NCI-H524 (cell line): ENCODE measurements at regions not wholly inside any gene's neighbourhood (a gene's known extent, or its start where the extent isn't known, plus 50 kb on each side); places are given as distances from the start of the nearest gene placed in this dataset.
"Not testable (repeated sequence)": the region's sequence is repeated elsewhere in the genome, so short reads cannot be mapped to it uniquely, and the experiment has no call there.

Experiments
- DNase-seq, 2 experiments: peaks; one replicate each; lab custom pipeline; 2025; lab: John Stamatoyannopoulos, UW

DNA sequence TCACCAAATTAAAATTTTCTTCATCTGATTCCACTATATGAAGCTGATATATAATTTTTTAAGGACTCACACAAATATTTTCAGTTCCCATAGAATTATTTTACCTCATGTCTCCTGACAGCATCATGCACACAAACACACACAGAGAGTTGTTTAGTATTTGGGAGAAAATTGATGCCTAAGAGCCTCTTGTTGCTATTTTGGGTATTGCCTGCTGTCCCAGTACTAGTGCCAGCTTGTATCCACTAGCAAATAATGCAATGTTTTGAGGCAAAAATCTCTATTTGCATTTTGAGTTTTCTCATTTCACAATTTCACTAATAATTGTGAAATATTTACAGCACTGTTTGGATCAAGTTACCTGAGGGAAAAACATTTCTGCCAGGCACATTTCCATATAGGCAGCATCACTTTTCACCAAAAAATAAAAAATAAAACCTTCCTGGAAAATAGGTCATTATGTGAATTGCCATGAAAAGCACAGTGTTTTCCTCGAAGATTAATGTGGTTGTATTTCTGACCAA lies 328.2 kb downstream of the KCNJ3 start:
- DNase-seq = no peak

DNA sequence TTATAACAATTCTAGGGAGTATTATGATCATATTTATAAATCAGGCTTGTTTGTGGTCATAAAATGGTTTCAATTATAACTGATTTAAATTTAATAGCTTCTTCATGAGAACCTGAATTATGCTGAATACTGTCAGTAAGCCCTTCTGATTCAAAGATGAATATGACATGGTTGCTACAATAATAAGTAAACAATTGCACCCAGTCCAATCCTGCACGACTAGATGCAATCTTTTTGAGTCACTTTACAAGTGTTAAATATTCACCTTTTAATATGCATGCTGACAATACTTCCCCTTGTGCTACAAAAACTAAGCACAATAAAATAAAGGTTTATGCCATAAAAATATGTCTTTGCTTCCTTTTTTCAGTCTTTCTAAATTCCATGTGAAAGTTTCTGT lies 325.2 kb downstream of the KCNJ3 start:
- DNase-seq = no peak

- no peak for DNase-seq
These were observed 324.0 kb downstream of the KCNJ3 start for GRCh38 chr2:155022531-155022930.

GRCh38 chr2:155021618-155022017 lies 323.1 kb downstream of the KCNJ3 start:
- peak in 1 of 2 experiments; percentile 5 for DNase-seq

- no peak for DNase-seq
These were observed 321.8 kb downstream of the KCNJ3 start for GRCh38 chr2:155020246-155020645.

DNA sequence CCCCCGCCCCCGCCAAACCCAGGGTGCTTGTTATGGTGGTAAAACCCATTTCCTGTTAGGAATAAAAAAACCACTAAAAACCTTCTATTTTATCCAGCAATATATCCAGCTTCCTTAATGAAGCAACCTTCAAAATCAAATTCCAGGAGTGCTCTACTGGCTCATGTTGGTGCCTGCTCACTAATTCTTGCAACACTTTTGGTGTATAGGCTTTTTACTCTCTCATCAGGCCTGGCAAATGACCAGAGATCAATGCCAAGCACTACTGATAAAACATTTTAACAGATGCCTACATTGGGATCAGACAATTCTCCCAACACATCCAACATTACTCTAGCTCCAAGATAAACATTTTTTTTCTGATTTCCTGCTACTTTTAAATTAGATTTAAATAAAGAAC lies 312.4 kb downstream of the KCNJ3 start:
- DNase-seq = no peak

DNA sequence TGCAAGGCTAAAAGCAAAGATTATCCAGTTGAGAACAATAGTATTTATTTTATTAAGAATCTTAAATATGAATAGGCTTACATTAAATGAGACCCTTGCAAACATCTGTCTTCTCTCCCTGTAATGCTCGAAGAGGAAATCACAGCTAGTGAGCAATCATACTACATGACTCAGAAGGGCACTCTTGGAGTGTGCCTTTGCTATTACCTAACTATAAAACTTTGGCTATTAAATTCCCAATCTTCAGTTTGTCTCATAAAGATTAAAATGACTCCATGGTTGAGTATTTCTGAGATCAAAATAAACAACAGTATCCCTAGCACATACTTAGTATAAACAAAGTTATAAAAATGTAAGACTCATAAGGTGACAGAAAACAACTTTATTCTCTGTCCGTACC lies 296.9 kb downstream of the KCNJ3 start:
- peak in 1 of 2 experiments; percentile 4 for DNase-seq

GRCh38 chr2:154992826-154993225 lies 294.3 kb downstream of the KCNJ3 start:
- DNase-seq = no peak

DNA sequence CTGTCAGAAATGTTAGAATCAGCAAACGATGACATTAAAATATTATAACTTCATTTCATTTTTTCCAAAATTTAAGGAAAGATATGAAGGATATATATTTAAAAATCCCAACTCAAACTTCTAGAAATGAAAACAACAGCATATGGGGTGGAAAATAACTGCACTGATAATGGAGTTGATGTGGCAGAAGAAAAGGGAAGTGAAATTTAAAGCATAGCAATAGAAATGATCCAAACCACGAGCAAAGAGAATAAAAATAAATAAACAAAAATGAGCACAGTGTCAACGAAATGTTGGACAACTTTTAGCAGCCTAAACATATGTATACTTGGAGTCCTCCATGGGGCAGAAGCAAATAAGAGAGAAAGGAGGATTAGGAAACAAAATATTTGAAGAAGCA lies 280.2 kb downstream of the KCNJ3 start:
- no peak for DNase-seq

DNA sequence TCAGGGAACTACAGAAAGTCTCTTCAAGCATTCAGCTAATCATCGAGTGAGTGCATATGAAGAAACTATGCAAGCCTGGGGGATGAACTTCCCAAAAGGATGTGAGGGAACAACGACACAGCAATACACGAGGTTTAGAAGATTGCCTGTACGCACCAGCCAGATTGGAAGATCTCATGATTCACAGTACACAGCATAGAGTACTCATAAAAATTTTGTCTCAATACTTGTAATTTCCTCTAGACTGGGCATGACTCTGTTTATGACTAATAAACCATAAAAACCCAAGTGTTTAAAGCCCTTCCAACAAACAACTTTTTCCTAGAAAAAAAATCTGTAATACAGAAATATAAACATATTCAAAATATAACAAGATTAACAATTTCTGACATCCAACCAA lies 279.7 kb downstream of the KCNJ3 start:
- no peak for DNase-seq

DNA sequence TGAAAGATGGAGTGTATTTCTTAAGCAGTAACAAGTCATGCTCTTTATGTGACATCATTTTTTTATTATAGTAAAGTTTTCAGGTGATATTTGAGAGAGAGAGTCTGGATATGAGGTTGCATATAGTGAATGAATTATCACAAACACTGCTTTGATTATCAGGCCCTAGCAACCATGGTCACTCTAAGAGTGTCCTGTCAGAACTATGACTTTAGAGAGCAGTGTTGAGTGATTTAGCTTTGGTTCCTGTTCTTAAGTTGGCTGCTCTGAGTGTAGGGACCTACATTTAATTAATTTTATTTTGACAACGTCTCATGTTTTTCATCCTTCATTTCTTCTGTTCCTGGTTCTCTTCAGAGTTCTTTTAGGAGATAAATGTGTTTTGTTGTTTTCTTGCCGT lies 275.5 kb downstream of the KCNJ3 start:
- no peak for DNase-seq

DNA sequence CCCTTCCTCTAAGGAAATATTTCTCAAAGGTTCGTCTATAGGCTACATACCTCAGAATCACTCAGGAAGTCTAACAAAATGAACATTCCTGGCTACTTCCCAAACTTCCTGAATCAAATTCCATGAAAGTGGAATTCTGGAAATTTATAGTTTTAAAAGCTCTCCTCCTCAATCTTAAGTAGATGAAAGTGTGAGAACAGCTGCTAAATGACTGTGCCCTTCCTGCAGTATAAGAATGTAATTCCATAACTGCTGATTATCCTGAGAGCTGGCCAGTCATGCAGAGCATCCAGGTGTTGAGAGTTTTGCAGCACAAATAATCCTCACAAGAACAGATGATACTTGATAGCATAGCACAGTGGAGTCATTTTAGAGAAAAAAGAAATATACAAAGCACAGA lies 265.0 kb downstream of the KCNJ3 start:
- DNase-seq = peak; percentile 72 to 85

- no peak for DNase-seq
These were observed 263.2 kb downstream of the KCNJ3 start for GRCh38 chr2:154961676-154962075.

DNA sequence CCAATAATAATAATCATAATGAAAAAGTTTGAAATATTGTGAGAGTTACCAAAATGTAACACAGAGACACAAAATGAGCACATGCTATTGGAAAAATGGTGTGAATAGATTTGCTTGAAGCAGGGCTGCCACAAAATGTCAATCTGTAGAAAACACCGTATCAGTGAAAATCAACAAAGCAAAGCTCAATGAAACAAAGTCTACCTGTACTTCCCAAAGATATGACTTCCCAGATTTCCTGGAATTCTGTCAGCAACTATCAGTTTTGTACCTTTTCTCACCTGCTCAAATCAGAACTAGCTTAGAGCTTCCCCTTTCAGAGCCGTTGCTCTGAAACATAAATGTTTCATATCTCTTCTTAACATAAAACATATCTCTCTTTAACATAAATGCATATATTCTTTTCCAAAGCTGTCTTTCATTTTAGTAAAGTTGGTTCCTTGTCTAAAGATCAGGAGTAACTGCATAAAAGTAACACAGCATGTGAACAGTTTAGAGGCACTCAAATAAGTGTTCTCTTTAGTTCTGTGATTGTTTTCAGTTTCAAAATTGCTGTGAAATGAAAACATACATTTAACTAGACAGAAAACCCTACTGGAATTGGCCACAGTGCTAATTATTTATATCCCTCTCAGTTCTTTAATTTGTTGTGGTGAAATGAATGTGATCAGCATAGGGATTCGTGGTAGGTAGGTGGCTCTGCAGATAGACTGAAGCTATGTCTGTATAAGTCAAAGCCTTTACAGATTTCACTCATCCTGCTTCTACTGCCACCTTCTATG lies 262.5 kb downstream of the KCNJ3 start:
- DNase-seq = no peak

GRCh38 chr2:154952346-154952980 lies 254.0 kb downstream of the KCNJ3 start:
- DNase-seq = peak; percentile 48 to 78

GRCh38 chr2:154947416-154947815 lies 248.9 kb downstream of the KCNJ3 start:
- not testable (repeated sequence) for DNase-seq

- no peak for DNase-seq
These were observed 247.5 kb downstream of the KCNJ3 start for GRCh38 chr2:154945984-154946383.

DNA sequence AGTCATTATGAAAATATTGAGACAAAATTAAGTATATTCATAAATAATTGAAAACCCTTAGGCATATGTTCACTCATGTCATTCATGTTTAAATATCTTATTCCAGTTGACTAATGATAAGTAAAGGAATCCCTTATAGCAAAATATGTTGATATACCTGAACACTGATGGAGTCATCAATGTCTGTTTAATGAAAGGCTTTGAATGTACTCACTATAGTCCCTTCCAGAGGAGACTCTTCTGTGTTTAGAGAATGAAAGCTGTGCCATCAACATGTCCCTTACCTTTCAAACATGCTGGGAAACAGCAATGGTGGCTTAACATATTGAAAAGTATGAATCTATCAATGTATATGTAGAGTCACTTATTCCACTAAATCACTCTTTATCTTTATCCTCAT lies 242.9 kb downstream of the KCNJ3 start:
- DNase-seq = no peak

DNA sequence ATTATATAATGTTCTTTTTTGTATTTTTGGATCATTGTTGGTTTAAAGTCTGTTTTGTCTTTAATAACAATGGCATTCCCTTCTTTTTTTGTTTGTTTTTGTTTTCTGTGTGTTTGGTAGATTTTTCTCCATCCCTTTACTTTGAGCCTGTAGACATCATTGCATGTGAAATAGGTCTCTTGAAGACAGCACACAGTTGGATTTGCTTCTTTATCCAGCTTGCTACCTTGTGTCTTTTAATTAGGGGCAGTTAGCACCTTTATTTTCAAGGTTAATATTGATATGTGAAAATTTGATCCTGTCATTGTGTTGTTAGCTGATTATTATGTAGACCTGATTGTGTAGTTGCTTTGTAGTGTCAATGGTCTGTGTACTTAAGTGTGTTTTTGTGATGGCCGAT lies 235.7 kb downstream of the KCNJ3 start:
- no peak for DNase-seq

GRCh38 chr2:154924531-154924930 lies 226.0 kb downstream of the KCNJ3 start:
- no peak for DNase-seq

DNA sequence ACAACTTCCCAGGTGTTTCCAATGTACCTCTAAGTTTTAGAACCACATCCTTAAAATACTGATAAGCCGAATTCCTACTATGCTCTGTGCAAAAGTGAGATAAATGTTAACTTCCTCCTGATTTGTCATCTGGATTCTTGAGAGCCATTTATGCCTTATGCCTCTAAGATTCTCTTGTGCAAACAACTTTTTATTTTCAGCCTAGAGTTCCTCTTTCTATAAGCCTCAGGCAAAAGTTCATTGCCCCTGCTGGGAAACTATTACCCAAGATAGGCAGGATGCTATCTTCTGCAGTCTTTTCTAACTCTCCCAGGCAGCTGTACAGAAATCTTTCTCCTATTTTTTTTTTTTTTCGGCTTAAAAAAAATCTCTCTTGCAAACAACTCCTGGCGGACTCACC lies 216.1 kb downstream of the KCNJ3 start:
- DNase-seq = no peak

- peak; percentile 5 to 44 for DNase-seq
These were observed 213.7 kb downstream of the KCNJ3 start for GRCh38 chr2:154912215-154912614.

DNA sequence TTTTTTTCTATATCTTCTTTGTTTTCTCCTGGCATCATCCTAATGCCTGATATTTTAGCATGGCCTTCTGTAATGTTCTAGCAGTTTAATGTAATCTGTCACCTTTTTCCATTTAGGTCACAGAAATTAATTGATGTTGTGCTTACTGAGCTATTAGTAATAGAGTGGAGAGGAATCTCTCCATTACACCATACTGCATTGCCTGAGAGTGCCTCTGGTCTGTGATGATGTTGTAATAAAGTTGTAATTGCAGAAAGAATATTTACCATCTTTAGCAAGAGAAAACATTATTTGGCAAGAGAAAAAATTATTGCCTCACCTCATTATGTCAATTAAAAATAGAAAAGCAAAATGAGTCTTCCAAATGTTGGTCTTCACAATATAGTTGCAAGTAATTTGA lies 213.2 kb downstream of the KCNJ3 start:
- DNase-seq = no peak

- DNase-seq = no peak
These were observed 212.2 kb downstream of the KCNJ3 start for GRCh38 chr2:154910701-154911100.
